ENCODE measurements at regions not wholly inside any gene's neighbourhood (a gene's known extent, or its start where the extent isn't known, plus 50 kb on each side); places are given as distances from the start of the nearest gene placed in this dataset.
"Not testable (repeated sequence)": the region's sequence is repeated elsewhere in the genome, so short reads cannot be mapped to it uniquely, and the experiment has no call there.

DNA sequence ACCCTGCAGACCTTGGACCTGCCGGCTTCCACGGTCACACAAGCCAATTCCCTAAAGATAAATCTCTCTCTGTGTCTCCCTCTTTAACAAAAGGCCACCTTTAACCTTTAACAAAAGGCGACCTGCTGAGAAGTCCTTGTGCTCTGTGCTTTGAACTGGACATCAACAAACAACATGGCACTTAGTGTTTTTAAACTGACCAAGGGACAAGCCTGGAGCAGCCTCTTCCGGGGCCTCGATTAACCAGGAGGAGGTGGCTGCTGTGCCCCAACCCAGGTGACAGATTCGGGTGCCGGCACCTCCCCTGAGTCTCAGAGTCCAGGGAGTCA, 135.3 kb downstream of the RTP5 start:
- no peak overlapping the region for H3K4me3 ChIP-seq (ENCODE audit: low read depth, low read length)
- H3K27me3 ChIP-seq (ENCODE audit: control insufficient read depth, insufficient read depth, low read length) = no peaks in the 10 kb centered on the region
- peaks cover 3% of the 10 kb centered on the region for H3K9me3 ChIP-seq (ENCODE audit: control insufficient read depth, insufficient read depth, low read length)
- no peaks in the 10 kb centered on the region for H3K4me1 ChIP-seq (ENCODE audit: control insufficient read depth, insufficient read depth, low read length)
- no peak overlapping the region for H3K9ac ChIP-seq (ENCODE audit: low read depth, low read length)
- H3K36me3 ChIP-seq (ENCODE audit: control insufficient read depth, insufficient read depth, low read length) = no peaks in the 10 kb centered on the region

DNA sequence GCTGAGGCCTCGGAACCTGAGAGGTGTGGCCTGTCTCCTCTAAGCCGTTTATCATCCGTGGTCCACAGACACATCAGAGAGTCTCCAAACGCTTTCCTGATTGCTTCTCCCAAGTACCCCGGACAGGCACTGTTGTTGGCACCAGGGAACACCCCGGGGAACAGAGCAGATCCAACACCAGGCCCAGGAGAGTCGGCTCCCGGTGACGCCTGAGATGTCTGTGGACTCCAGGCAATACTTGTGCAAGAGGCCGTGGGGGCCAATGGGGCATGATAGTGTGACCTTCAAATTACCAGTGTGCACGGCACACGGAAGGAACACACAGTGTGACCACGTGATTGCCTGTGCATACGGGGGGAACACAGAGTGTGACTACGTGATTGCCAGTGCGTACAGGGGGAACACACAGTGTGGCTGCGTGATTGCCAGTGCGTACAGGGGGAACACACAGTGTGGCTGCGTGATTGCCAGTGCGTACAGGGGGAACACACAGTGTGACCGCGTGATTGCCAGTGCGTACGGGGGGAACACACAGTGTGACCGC, 136.6 kb downstream of the RTP5 start:
- not testable (repeated sequence) for H3K36me3 ChIP-seq (ENCODE audit: control insufficient read depth, insufficient read depth, low read length); H3K27me3 ChIP-seq (ENCODE audit: control insufficient read depth, insufficient read depth, low read length); H3K9ac ChIP-seq (ENCODE audit: low read depth, low read length); H3K9me3 ChIP-seq (ENCODE audit: control insufficient read depth, insufficient read depth, low read length); H3K4me3 ChIP-seq (ENCODE audit: low read depth, low read length); H3K4me1 ChIP-seq (ENCODE audit: control insufficient read depth, insufficient read depth, low read length)

DNA sequence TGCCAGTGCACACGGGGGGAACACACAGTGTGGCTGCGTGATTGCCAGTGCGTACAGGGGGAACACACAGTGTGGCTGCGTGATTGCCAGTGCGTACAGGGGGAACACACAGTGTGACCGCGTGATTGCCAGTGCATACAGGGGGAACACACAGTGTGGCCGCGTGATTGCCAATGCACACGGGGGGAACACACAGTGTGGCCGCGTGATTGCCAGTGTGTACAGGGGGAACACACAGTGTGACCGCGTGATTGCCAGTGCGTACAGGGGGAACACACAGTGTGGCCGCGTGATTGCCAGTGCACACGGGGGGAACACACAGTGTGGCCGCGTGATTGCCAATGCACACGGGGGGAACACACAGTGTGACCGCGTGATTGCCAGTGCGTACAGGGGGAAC, 139.4 kb downstream of the RTP5 start:
- not testable (repeated sequence) for H3K9me3 ChIP-seq (ENCODE audit: control insufficient read depth, insufficient read depth, low read length); H3K27me3 ChIP-seq (ENCODE audit: control insufficient read depth, insufficient read depth, low read length); H3K4me3 ChIP-seq (ENCODE audit: low read depth, low read length); H3K36me3 ChIP-seq (ENCODE audit: control insufficient read depth, insufficient read depth, low read length); H3K9ac ChIP-seq (ENCODE audit: low read depth, low read length); H3K4me1 ChIP-seq (ENCODE audit: control insufficient read depth, insufficient read depth, low read length)

DNA sequence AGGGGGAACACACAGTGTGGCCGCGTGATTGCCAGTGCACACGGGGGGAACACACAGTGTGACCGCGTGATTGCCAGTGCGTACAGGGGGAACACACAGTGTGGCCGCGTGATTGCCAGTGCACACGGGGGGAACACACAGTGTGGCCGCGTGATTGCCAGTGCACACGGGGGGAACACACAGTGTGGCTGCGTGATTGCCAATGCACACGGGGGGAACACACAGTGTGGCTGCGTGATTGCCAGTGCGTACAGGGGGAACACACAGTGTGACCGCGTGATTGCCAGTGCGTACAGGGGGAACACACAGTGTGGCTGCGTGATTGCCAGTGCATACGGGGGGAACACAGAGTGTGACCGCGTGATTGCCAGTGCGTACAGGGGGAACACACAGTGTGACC, 140.3 kb downstream of the RTP5 start:
- not testable (repeated sequence) for H3K27me3 ChIP-seq (ENCODE audit: control insufficient read depth, insufficient read depth, low read length); H3K4me3 ChIP-seq (ENCODE audit: low read depth, low read length); H3K9ac ChIP-seq (ENCODE audit: low read depth, low read length); H3K9me3 ChIP-seq (ENCODE audit: control insufficient read depth, insufficient read depth, low read length); H3K4me1 ChIP-seq (ENCODE audit: control insufficient read depth, insufficient read depth, low read length); H3K36me3 ChIP-seq (ENCODE audit: control insufficient read depth, insufficient read depth, low read length)

DNA sequence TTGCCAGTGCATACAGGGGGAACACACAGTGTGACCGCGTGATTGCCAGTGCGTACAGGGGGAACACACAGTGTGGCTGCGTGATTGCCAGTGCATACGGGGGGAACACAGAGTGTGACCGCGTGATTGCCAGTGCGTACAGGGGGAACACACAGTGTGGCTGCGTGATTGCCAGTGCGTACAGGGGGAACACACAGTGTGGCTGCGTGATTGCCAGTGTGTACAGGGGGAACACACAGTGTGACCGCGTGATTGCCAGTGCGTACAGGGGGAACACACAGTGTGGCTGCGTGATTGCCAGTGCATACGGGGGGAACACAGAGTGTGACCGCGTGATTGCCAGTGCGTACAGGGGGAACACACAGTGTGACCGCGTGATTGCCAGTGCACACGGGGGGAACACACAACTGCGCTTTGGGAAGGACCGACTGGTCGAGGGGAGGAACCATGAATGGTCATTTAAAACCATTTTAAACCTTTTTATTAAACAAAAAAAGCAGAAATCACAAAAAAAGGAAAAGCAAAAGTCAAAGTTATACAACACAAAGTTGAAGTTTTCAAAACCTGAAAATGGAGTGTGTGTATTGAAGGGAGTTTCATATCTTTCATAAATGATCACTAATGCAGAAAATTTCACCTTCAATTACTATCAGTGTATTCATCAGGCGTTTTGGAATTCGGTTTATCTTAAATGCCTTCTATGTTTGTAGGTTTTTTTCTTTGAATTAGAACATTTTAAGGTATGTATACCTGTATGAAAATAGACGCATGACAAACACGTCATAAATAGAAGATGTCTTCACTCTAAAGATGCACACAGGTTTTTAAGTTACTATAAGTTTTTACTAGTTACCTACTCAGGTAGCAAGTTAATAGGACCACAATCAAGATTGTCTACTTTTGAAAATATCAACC, 141.0 kb downstream of the RTP5 start:
- not testable (repeated sequence) for H3K9me3 ChIP-seq (ENCODE audit: control insufficient read depth, insufficient read depth, low read length); H3K27me3 ChIP-seq (ENCODE audit: control insufficient read depth, insufficient read depth, low read length); H3K36me3 ChIP-seq (ENCODE audit: control insufficient read depth, insufficient read depth, low read length); H3K4me3 ChIP-seq (ENCODE audit: low read depth, low read length); H3K9ac ChIP-seq (ENCODE audit: low read depth, low read length); H3K4me1 ChIP-seq (ENCODE audit: control insufficient read depth, insufficient read depth, low read length)

DNA sequence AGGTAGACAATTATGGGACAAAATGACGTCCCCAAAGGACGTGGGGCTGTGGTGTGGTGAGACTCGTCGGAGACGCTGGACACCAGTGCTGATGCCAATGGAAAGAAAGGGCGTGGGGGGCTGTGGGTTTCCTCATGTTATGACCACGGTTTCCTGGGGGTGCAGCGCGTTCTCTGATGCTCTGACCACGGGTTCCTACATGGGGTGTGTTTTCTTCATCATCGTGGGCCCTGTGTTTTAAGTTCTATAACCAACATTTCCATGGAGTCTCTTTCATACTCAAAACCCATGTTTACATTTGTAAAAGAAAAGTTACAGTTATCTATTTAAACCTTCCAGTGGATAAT, 141.6 kb downstream of the RTP5 start:
- no peaks in the 10 kb centered on the region for H3K36me3 ChIP-seq (ENCODE audit: control insufficient read depth, insufficient read depth, low read length)
- H3K9me3 ChIP-seq (ENCODE audit: control insufficient read depth, insufficient read depth, low read length) = peaks cover 3% of the 10 kb centered on the region
- H3K4me1 ChIP-seq (ENCODE audit: control insufficient read depth, insufficient read depth, low read length) = no peaks in the 10 kb centered on the region
- no peaks in the 10 kb centered on the region for H3K27me3 ChIP-seq (ENCODE audit: control insufficient read depth, insufficient read depth, low read length)
- no peak overlapping the region for H3K4me3 ChIP-seq (ENCODE audit: low read depth, low read length)
- no peak overlapping the region for H3K9ac ChIP-seq (ENCODE audit: low read depth, low read length)

DNA sequence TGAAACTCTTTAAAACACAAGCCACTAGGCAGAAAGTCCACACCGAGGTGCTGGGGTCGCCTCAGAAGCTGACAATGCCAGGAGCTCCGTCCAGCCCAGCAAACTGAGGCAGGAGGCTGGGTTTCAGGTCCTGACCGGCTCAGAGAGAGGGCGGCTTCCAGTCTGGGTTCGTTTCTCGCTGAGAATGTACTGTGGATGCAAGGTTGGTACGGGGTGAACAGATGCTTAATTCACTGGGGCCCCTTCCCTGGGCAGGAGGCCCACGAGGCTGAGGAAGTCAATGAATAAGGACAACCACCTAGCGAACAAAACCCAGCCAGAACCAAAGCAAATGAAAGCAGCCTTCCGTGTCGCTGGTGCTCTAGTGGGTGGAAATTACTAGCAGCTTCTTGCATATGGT, 142.0 kb downstream of the RTP5 start:
- H3K36me3 ChIP-seq (ENCODE audit: control insufficient read depth, insufficient read depth, low read length) = no peaks in the 10 kb centered on the region
- H3K4me1 ChIP-seq (ENCODE audit: control insufficient read depth, insufficient read depth, low read length) = no peaks in the 10 kb centered on the region
- no peak overlapping the region for H3K9ac ChIP-seq (ENCODE audit: low read depth, low read length)
- H3K9me3 ChIP-seq (ENCODE audit: control insufficient read depth, insufficient read depth, low read length) = peaks cover 3% of the 10 kb centered on the region
- H3K4me3 ChIP-seq (ENCODE audit: low read depth, low read length) = no peak overlapping the region
- no peaks in the 10 kb centered on the region for H3K27me3 ChIP-seq (ENCODE audit: control insufficient read depth, insufficient read depth, low read length)

DNA sequence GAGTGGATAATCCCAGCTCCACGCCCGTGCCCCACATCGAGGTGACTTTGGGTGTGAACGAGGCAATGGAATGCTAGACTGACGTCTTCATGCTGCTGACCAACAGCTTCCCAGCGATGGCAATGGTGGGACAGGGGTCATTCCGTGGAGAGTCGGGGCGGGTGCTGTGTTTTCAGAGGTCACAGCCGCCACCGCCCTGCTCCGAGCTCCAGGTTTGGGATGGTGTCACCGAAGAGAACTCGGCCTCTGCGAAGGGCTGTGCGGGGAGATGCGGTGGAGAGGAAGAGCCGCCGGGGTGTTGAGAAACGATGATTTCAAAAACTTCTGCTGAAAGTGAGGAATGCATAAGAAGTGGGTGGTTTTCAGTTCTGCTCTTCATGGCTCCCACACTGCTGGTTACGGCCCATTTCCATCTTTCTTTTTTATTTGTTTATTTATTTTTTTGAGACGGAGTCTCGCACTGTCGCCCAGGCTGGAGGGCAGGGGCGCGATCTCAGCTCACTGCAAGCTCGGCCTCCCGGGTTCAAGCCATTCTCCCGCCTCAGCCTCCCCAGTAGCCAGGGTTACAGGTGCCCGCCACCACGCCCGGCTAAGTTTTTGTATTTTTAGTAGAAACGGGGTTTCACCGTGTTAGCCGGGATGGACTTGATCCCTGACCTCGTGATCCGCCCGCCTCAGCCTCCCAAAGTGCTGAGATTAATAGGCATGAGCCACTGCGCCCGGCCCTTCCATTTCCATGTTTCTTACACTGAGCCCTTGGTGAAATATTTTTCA, 142.6 kb downstream of the RTP5 start:
- Histone ChIP-seq H3K36me3 (ENCODE audit: control insufficient read depth, insufficient read depth, low read length) (no peaks in the 10 kb centered on the region), H3K27me3 (ENCODE audit: control insufficient read depth, insufficient read depth, low read length) (no peaks in the 10 kb centered on the region), H3K4me3 (ENCODE audit: low read depth, low read length) (no peak overlapping the region), H3K9me3 (ENCODE audit: control insufficient read depth, insufficient read depth, low read length) (peaks cover 3% of the 10 kb centered on the region), H3K4me1 (ENCODE audit: control insufficient read depth, insufficient read depth, low read length) (no peaks in the 10 kb centered on the region), H3K9ac (ENCODE audit: low read depth, low read length) (no peak overlapping the region)

DNA sequence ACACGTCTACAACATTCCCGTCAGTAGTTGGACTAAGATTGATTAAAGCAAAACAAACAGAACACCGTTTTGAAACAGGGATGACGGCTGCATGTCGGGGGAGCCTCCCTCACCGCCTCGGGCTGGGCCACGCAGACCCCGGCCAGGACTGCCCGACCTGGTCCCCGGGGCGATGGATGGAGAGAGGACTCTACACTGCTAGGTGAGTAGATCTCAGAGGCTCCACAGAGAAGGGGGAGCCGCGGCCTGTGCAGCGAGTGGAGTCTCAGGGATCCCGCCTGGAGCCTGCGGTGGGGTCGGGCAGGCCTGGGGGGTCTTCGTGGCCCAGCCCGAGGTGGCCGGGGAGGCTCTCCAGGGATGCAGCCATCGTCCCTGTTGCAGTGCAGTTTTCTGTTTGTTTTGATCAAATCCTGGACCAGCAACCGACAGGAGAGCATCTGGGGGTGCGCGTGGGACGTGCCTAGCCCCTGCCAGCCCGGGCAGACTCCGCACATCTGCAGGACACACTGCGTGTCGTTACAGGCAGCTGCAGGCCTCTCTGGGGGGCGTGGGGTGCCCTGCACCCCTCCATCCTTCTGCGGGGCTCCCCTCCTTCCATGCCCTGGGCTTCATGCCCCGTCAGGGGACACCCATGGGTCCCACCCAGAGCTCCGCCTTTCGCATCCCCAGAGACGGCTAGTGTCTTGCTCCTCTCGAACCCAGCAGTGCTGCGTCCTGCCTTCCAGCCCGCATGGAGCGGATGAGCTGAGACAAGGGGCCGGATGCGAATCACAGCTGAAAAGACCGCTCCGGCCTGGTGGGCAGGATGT, 143.6 kb downstream of the RTP5 start:
- no peak overlapping the region for H3K4me3 ChIP-seq (ENCODE audit: low read depth, low read length)
- no peaks in the 10 kb centered on the region for H3K36me3 ChIP-seq (ENCODE audit: control insufficient read depth, insufficient read depth, low read length)
- no peaks in the 10 kb centered on the region for H3K27me3 ChIP-seq (ENCODE audit: control insufficient read depth, insufficient read depth, low read length)
- no peaks in the 10 kb centered on the region for H3K4me1 ChIP-seq (ENCODE audit: control insufficient read depth, insufficient read depth, low read length)
- no peak overlapping the region for H3K9ac ChIP-seq (ENCODE audit: low read depth, low read length)
- H3K9me3 ChIP-seq (ENCODE audit: control insufficient read depth, insufficient read depth, low read length) = peaks cover 3% of the 10 kb centered on the region

DNA sequence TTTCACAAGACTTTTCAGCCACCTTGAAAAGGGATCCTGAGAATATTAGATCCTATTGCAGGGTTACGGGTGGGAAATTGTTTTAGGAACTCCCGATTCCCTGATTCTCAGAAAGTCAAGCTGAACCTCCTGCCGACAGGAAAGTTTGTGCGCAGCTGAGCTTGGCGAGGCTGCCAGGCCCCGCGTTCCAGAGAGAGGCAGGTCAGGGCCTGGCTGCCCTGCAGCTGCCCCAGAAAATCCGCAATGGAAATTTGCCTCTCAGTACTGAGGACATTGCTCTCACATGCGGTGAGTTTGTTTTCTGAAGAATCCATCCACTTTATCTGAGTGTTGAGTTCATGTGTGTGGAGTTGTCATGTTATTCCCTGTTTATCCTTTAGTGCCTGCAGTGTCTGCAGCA, 144.2 kb downstream of the RTP5 start:
- H3K4me3 ChIP-seq (ENCODE audit: low read depth, low read length) = no peak overlapping the region
- H3K36me3 ChIP-seq (ENCODE audit: control insufficient read depth, insufficient read depth, low read length) = no peaks in the 10 kb centered on the region
- peaks cover 3% of the 10 kb centered on the region for H3K9me3 ChIP-seq (ENCODE audit: control insufficient read depth, insufficient read depth, low read length)
- H3K4me1 ChIP-seq (ENCODE audit: control insufficient read depth, insufficient read depth, low read length) = no peaks in the 10 kb centered on the region
- H3K27me3 ChIP-seq (ENCODE audit: control insufficient read depth, insufficient read depth, low read length) = no peaks in the 10 kb centered on the region
- H3K9ac ChIP-seq (ENCODE audit: low read depth, low read length) = no peak overlapping the region

DNA sequence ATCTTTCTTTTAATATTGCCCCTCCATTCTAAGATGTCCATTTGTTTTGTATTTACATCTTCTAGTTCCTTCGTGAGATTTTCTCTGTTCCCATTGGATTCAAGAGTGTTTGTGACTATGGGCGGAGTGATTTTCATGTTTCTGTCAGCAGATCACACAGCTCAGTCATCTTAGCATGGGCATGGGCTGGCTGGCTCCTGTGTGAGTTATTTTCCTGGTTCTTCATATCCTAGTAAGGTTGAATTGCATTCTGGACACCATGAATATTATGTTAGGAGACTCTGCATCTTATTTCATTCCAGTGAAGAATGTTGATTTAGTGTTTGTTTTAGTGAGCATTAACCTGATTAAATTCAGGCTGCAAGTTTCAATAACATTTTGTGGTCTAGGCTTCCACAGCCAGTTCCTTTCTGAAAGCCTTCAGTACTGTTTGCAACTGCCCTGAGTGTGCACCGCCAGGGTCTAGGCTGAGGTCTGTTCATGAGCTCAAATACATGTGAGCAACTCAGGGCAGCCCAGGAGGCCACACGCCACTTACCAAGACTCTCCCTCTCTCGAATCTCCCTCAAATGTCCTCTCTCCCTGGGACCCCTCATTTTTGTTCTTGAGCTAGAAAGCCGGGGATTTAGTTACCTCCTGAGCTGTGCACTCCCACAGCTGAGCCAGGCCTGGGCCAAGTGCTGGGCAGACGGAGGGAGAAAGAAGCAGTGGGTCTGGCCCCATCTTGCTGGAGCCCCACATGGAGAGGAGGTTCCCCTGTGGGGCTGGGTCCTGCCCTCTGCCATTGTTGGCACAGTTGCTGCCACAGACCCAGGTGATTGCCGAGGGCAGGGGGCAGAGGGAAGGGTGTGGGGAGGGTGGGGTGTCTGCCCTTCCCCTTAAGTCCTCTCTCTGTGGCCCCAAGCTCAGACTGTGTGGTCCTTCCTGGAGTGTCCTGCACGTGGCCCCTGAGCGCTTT, 145.9 kb downstream of the RTP5 start:
- peaks cover 3% of the 10 kb centered on the region for H3K27me3 ChIP-seq (ENCODE audit: control insufficient read depth, insufficient read depth, low read length)
- no peaks in the 10 kb centered on the region for H3K9me3 ChIP-seq (ENCODE audit: control insufficient read depth, insufficient read depth, low read length)

More for the DNA sequence above, 145.9 kb downstream of the RTP5 start:
- Histone ChIP-seq H3K9ac (ENCODE audit: low read depth, low read length) (no peak overlapping the region), H3K4me3 (ENCODE audit: low read depth, low read length) (no peak overlapping the region), H3K36me3 (ENCODE audit: control insufficient read depth, insufficient read depth, low read length) (no peaks in the 10 kb centered on the region), H3K4me1 (ENCODE audit: control insufficient read depth, insufficient read depth, low read length) (no peaks in the 10 kb centered on the region)
